ENCODE measurements at regions not wholly inside any gene's neighbourhood (a gene's known extent, or its start where the extent isn't known, plus 50 kb on each side); places are given as distances from the start of the nearest gene placed in this dataset.
"Not testable (repeated sequence)": the region's sequence is repeated elsewhere in the genome, so short reads cannot be mapped to it uniquely, and the experiment has no call there.

DNA sequence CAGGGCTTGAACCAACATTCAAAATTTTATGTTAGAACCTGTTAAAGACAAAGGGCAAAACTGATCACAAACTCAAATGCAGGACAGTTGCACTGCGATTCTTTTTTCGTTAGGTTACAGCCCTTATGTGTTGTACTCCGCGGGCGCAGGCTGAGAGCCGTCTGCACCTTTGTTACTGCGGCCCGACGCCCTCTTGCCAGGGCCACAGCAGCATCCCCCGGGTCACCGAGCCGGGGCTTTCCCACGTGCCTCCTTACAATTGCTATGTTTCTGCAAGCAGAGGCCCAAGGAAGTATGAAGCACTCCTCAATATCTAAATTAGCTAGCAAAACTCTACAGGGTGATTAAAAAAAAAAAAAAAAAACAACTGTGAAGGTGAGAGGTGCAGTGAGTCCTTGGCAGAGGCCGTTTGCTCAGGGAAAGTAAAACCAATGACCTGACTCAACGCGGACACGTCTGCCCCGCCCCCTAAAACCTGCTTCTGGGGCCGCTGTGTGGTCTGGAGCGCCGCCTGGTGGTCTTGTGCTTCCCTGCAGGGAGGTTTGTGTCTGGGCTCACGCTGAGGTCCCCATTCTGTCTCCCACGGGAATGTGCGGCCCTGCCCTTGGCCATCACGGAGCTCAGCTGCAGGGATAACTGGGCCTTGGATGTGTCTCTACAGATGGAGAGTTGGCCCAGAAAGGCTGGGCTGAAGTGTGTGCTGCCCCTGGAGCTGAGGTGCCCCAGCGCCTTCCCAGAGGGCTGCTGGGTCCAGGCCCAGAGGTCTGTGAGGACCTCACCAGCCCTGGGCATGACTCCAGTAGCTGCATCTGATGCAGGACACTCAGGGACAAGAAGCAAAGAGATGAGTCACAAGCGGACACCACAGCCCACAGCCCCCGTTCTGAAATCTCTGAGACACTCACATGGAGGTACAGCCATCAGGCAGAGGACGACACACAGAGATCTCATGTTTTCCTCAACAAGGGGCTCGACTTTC is 418.5 kb downstream of the TMEM121 start:
- peak; percentile 81 for DNase-seq

DNA sequence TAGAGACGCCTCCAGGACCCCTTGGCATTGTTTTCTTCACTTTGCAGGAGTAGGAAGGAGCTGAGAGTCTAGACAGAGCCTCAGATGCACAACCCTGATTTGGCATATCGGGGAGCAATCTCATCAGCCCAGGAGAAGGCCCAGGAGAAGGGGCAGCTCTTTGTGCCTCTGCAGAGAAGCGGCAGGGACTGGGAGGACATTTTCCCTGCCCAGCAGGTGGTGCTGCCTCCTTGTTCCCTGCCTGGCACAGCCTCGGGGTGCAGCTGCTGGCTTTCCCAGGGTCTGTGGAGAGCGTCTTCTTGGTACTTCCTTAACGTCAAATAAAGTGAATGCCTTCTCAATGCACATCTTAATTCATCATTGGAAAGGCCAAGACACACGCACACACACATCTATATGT is 419.5 kb downstream of the TMEM121 start:
- DNase-seq: peak; percentile 33

DNA sequence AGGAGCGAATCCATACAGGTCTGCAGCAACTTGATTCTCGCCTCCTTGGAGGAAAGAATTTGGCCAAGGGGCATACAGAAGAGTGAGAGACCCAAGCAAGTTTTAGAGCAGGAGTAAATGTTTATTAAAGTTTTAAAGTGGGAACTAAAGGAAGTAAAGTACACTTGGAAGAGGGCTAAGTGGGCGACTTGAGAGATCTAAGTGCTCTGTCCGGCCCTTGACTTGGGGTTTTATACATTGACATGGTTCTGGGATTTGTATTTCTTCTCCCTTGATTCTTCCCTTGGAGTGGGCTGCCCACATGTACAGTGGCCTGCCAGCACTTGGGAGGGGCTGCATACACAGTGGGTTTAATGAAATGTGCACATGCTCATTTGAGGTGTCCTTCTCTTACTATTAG is 421.2 kb downstream of the TMEM121 start:
- peak; percentile 84 for DNase-seq

DNA sequence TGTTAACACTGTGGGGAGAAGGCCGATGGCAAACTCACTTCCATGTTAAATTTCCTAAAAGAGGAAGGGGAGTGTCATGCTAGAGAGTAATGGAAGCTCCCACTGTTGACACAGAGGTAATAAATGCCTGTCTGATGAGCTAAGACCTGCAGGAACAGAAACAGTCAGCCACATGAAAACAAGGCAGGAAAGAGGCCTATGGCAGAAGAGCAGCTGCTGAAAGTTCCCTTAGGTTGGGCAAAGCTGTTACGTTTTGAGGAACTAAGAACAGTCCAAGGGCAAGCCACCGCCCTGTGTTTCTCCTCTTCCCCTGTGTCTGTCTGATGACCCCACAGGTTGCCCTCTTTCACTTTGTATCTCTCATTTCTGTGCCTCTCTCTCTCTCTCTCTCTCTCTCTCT is 422.6 kb downstream of the TMEM121 start:
- DNase-seq: not testable (repeated sequence)

DNA sequence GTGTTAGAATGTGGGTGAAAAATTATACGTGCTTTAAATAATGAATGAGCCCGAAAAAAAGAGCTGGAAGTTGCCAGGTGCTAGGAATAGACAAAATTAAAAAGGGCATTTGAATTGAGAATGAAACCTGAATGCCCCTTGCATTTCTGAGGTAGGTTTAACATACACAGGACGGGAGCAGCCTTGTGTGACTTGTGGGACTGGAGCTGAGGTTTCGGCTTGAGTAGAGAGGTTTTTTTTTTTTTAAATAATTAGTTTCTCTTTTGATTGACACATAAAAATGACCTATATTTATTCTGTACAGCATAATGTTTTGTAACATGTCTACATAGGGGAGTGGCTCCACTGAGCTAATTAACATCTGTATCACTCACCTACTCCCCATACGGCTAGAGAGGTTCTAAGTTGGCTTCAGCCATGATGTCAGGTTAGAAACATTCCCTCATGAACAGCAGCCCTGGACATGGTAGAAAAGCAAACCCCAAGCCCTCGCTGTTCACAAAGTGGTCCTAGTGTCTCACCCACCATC is 424.0 kb downstream of the TMEM121 start:
- DNase-seq: not testable (repeated sequence)

DNA sequence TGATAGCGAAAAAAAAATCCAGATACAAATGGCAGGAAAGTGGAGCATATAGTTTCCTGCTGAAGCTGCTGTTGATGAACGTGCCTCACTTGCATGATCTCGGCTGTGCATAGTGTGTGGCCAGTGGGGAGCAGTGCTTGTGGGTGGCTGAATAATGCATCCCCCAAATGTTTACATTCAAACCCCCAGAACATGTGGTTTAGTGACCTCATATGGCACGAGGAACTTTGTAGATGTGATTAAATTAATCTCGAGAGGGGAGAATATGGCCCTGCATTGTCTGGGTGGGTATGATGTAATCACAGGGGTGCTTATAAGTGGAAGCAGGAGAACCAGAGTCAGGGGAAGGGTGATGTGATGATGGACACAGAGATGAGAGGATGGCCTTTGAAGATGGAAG is 425.0 kb downstream of the TMEM121 start:
- DNase-seq: no peak

DNA sequence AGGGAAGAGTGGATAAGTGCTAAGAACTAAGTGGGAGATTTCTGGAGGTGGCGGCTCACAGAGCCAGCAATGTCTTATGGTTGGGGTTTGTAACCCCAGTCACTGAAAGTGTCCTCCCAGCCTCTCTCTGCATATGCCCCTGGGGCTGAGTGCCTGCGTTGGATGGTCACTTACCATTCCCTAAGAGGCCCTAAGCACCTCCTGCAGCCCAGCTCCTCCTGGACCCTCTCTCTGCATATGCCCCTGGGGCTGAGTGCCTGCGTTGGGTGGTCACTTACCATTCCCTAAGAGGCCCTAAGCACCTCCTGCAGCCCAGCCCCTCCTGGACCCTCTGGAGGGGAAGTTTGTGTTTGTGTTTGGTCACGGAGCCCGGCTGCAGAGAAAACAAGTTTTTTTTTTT is 425.8 kb downstream of the TMEM121 start:
- DNase-seq: no peak

DNA sequence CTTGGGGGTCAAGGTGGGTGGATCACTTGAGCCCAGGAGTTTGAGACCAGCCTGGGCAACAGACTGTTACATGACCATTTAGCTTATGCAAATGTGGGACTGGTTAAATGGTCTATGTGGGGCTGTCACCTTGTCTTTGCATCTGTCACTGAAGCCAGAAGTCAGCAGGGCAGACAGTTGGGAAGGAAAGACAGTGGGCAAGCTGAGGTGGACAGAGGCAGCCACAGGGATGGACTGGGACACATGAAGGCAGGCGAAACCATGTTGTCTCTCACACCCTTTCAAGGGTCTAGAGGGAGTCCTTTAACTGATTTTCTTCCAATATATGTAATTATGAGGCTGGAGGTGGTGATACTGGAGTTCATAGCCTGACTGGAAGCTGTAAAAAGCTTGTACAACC is 426.4 kb downstream of the TMEM121 start:
- no peak for DNase-seq

DNA sequence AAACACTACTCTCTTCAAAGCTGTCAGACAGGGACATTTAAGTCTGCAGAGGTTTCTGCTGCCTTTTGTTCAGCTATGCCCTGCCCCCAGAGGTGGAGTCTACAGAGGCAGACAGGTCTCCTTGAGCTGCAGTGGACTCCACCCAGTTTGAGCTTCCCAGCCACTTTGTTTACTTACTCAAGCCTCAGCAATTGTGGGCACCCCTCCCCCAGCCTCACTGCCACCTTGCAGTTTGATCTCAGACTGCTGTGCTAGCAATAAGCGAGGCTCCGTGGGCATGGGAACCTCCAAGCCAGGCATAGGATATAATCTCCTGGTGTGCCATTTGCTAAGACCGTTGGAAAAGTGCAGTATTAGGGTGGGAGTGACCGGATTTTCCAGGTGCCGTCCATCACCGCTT is 435.2 kb downstream of the TMEM121 start:
- DNase-seq: not testable (repeated sequence)

DNA sequence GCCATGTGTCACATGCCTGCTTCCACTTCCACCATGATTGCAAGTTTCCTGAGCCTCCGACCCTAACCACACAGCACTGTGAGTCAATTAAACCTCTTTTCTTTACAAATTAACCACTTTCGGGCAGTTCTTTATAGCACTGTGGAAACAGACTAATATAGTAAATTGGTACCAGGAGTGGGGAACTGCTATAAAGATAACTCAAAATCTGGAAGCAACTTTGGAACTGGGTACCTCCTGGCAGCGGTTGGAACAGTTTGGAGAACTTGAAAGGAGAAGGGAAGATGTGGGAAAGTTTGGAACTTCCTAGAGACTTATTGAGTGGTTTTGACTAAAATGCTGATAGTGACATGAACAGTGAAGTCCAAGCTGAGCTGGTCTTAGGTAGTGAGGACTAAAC is 436.1 kb downstream of the TMEM121 start:
- no peak for DNase-seq

DNA sequence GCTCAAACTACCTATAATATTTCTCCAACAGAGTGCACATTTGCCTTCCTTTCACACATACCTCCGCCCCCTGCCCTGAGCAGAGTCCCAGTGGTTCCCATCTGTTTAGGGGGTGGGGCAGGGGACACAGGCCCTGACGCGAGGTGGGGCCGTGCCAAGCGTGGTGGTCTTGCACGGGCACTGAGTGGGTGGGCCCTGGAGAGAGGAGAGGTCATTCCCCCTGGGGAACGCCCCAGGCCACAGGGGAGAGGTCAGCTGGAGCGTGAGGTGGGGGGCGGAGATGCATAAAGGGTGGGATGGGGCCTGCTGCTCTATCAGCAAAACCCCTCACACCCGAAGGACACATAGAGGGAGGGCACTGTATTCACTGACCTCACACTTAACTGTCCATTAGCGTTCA is 441.9 kb downstream of the TMEM121 start:
- DNase-seq: no peak

DNA sequence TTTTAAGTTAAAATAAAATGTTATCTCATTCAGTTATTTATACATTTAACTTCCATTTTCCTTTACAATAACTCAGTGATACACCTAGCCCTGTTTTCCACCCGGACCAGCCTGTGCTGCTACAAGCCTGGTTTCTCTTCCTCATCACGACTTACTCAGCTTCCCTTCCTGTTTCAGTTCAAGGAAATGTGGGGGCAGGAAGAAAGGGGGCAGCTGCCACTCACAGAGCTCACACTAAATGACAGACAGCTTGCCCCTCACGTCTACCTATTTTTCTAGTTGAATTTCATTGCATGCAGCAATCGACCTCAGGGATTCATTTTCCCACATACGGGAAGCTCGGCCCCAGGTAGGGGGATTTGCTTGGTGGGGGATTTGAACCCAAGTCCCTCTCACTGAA is 442.6 kb downstream of the TMEM121 start:
- not testable (repeated sequence) for DNase-seq

DNA sequence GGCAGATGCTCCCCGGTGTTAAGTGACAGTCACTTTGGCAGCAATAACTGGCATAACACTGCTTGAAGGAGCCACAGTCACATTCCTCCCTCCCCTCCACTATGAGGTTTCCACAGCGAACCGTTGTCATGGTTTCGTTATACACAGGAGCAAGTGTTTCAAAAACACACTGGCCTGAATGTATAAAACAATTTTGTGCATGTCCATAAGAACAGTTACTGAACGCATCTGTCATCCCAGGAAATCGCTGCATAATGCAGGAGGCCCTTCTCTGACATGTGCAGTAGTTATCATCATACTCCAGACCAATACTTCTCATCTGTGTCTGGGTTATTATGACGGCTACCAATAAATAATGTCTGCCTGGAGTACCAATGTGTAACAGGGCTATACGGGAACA is 444.4 kb downstream of the TMEM121 start:
- not testable (repeated sequence) for DNase-seq

DNA sequence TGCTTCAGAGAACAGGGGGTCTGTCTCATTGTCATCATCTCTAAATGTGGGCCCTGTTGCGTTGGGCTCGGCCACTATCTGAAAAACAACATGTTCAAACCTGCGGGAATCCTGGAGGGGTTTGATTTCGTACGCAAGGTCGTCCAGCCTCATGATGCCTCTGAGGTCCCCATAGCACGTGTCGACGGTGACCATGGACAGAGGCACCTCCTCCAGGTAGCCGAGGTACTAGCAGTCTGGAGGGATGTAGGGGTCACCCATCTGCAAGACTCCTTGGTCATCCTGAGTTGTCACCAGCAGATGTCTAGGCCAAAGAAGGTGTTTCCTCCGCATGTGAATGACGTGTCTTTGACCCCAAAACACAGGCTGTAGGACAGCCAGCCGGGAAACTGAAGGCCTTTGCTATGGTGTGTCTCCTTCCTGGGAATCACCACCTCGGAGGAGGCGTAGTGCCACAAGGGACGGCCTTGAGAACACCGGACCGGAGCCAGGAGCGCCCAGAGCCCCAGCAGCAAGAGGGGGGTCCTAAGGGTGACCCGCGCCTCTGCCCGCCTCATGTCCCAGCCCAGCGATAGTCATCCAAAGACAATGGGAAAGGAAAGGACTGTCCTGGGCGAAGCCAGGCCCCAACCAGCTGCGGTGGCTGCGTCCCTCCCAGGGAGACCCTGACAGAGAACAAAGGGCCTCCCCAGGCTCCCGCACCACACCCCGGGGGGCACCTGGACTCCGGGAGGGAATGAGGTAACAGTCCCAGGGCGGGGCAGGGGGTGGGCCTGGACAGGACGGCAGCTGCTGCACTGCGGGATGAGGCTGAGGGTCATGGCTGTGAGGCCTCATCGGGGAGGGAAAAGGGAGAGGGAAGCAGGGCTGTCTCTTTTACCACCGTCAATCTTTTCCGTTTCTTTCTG is 445.5 kb downstream of the TMEM121 start:
- DNase-seq: no peak

DNA sequence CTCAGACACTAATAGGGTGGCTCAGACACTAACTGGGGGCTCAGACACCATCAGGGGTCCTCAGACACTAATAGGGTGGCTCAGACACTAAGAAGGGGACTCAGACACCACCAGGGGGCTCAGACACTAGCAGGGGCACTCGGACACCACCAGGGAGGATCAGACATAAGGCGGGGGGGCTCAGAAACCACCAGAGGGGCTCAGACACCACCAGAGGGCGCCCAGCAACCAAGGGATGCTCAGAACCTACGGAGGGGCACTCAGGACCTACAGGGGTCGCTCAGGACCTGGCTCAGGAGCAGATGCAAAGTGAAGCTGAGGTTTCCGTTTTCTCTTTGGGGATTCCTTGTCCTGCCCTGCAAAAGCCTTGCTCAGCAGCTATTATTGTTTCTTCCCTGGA is 448.5 kb downstream of the TMEM121 start:
- DNase-seq: no peak

DNA sequence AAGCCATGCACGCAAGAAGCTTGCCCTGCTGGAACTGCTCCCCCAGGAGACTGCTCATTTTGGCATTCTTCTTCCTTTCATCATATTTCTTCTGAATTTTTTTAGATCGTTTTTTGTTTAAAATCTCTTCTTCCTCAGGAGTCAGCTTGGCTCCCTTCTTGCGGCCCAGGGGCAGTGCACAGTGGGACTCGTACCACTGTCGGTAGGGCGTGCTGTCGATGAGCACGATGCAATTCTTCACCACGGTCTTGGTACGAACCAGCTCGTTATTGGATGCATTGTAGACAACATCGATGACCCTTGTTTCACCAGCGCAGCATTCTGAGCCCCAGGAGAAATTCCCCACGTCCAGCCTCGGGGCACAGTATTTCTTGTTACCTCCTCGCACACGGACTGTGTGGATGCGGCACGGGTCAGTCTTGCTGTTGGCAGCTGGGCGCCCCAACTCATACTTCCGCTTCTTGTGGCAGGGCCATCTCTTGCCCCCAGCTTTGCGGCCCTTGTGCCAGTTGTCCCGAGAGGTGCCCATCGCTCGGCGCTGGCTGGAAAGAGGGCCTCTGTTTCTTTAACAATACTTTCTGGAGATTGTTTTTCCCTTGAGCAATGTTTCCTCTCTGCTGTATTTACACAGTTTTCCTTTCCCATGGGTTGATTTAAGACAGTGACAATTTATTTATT is 452.4 kb downstream of the TMEM121 start:
- DNase-seq: peak; percentile 60

DNA sequence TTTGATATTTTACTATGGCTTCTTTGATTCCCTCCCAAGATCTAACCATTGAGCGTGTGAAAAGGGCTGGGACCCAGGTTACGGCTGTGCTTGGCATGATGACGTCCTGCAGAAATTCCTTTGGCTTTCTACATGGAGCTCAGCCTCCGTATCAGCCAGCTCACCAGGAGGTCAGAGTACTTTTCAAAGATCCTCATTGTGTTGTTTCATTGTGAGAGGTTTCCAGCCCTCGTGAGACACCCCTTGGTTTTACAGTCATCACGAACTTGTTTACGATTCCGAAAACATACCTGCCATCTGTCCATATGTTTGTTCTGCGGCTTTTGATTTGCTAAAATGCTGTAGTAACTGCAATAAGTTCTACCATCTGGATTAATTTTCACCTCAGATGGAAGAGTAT is 453.1 kb downstream of the TMEM121 start:
- peak; percentile 75 for DNase-seq

DNA sequence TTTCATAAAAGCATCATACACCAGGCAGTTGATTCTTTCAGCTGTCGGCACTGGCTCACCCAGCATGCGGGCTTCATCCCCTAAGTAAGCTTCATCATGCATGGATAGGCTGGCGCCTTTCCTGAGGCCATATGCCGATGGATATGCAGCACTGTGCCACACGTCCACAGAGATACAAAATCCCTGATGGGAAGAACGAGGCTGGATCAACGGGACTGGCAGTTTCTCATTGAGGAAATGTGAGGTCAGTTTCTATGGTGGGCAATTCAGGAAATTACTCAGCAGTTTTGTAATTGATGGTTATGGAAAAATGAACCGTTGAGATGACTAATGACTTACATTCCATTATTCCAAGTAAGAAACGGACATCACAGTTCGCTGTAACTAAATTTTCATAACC is 453.8 kb downstream of the TMEM121 start:
- peak; percentile 29 for DNase-seq

DNA sequence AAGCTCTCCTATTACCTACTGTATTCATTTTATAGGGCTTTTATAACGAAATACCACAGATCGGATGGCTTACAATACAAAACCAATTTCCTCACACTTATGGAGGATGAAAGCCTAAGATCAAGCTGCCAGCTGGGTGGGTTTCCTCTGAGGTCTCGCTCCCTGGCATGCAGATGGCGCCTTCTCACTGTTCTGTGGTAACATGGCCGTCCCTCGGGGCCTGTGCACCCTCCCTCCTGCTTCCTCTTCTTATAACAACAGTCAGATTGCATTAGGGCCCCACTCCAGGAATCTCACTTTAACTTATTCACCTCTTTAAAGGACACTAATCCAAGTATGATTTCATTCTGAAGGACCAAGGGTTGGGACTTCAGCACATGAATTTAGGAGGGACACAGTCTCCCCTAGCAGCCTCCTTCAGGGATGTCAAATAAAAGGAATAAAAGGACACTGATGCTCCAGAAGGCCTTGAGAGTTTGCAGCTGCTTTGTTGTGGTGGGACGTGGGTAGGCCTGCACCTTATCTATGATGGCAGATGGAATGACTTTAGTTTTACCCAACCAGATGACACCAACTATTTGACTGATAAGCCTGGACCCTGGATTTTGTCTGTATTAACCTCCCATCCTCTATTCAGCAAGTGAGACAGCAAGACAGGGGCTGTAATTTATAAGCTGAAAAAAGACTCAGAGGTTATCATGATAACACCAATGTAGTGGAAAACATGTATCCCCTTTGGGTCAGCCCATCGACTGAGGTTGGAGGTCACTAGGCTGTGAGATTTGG is 455.3 kb downstream of the TMEM121 start:
- DNase-seq: not testable (repeated sequence)

DNA sequence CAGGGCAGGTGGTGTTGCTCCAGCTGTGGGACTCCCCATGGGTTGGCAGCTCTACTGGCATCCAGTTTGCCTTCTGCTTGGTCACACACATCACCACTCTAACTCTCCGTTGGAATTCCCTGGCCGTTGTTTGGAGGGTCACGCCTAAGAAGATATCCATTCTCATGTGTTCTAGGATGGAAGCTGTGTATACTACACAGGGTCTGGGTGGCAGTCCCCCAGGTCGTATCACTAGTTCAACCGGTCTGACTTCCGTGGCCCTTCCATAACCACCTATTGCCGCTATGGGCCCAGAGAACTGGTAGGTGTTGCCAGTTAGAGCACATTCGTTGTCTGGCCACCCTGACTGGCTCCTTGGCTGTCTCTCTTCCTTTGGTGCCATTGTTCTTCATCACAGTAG is 456.3 kb downstream of the TMEM121 start:
- DNase-seq: no peak

DNA sequence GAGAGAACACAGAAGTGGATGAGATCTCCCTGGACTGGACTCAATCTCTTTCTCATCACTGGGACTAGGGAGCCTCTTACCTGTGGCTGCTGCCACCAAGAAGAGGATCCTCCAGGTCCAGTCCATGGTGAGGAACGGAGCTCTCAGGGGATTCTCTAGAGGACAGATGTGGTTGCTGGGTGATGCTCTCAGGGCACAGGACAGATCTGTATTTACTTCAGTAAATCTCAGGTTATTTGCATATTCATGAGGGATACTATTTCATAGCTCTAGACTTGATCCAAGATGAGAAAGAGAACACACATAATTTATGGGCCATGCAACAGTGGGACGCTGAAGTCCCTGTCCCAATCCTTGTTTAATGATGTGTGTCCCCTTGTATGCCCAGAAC is 460.5 kb downstream of the TMEM121 start:
- DNase-seq: no peak

DNA sequence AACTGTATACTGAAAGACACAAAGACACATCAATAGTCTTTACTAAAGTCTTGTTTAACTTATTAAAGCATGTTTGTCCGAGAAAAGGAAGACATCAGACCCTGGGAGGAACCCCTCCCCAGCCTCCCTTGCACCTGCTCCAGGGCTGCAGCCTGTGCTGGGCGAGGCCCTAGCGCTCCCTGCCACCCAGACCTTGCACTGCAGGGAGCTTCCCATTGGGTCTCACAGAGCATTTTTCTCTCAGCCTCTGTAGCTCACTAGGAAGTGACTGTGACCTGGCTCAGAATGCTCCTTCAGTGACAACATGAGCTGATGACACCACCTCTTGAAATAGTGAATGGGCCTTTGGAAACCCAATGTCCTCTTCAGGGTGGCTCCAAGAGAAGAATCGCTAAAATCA is 461.2 kb downstream of the TMEM121 start:
- no peak for DNase-seq

All from DMS79 treated with DMSO at 0.1 percent for 48 hours (cell line).